ENCODE measurements at regions not wholly inside any gene's neighbourhood (a gene's known extent, or its start where the extent isn't known, plus 50 kb on each side); places are given as distances from the start of the nearest gene placed in this dataset.
A peak's percentile ranks its signal among the peaks of the same experiment; 100 is the strongest.
"Not testable (repeated sequence)": the region's sequence is repeated elsewhere in the genome, so short reads cannot be mapped to it uniquely, and the experiment has no call there.

DNA sequence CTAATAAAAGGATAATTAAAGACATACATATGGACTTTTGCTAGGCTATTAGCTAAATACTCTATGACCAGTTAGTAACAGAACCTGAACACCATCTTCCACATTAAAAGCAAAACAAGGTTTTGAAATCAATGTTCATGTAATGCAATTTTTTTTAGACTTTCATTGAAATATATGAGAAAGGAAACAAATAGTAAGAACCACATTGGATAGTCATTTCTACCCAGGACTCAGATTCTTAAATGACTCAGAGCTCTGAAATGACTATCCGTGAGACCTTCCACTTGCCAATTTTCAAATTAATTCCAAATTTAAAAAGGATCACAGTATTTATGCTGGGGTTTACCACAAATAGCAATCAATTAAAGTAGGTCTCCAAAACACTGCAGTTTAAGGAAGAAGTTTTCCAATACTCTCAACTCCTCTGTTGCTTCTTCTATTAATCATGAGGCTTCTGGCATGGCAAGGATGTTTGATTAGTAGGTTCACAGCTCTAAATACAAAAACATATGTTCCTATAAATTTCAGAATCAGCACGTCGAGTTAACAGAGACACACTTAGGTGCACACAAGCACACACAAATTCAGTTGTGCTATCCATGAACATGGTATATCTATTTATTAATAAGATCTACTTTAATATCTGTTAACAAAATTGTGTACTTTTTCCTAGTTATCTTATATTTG, 841.0 kb downstream of the RNF144A start:
- intact Hi-C loops (cut with DNase I) = no loop called here
- Histone ChIP-seq H3K27ac (no peak overlapping the region), H3K4me3 (no peak overlapping the region), H3K36me3 (no peaks in the 10 kb centered on the region), H3K4me1 (peaks cover 0 to 2% (median 0%) of the 10 kb centered on the region in 4 donors), H3K27me3 (no peaks in the 10 kb centered on the region), H3K9me3 (peaks cover 0 to 25% (median 14%) of the 10 kb centered on the region in 4 donors)
- 84 to 91% methylated on average over 3 of the region's 3 CpGs for WGBS, 2 donors
- no peak for TF ChIP-seq POLR2A (IDR thresholded peaks at IDR 0.05)
- TF ChIP-seq, protein P1, sequence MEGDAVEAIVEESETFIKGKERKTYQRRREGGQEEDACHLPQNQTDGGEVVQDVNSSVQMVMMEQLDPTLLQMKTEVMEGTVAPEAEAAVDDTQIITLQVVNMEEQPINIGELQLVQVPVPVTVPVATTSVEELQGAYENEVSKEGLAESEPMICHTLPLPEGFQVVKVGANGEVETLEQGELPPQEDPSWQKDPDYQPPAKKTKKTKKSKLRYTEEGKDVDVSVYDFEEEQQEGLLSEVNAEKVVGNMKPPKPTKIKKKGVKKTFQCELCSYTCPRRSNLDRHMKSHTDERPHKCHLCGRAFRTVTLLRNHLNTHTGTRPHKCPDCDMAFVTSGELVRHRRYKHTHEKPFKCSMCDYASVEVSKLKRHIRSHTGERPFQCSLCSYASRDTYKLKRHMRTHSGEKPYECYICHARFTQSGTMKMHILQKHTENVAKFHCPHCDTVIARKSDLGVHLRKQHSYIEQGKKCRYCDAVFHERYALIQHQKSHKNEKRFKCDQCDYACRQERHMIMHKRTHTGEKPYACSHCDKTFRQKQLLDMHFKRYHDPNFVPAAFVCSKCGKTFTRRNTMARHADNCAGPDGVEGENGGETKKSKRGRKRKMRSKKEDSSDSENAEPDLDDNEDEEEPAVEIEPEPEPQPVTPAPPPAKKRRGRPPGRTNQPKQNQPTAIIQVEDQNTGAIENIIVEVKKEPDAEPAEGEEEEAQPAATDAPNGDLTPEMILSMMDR (IDR thresholded peaks at IDR 0.05) = no peak
- TF ChIP-seq EP300 (IDR thresholded peaks at IDR 0.05) = no peak
- no peak for TF ChIP-seq POLR2AphosphoS5 (IDR thresholded peaks at IDR 0.05)
- no peak for DNase-seq

DNA sequence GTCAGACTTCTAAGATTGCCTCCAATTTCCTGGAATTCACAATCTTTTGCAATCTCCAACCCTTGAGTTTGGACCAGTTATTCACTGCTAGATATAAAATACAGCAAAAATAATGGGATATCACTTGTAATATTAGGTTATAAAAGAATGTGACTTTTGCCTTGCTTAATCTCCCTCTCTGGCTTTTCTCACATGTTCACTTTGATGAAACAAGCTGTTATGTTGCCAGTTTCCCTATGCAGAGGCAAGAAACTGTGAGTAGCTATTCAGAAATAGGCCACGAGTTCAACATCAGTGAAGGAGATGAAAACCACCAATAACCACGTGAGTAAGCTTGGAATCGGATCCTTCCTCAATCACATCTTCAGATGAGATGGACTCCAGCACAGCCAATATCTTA, 842.7 kb downstream of the RNF144A start:
- no peak for DNase-seq
- TF ChIP-seq, protein P1 (IDR thresholded peaks at IDR 0.05) = no peak
- peak; percentile 9 to 69 (median 46) for TF ChIP-seq POLR2AphosphoS5 (IDR thresholded peaks at IDR 0.05)
- TF ChIP-seq EP300 (IDR thresholded peaks at IDR 0.05) = peak in 1 of 4 donors; percentile 10
- no peak for TF ChIP-seq POLR2A (IDR thresholded peaks at IDR 0.05)
- 80 to 90% methylated on average over 3 of the region's 3 CpGs for WGBS, 2 donors

DNA sequence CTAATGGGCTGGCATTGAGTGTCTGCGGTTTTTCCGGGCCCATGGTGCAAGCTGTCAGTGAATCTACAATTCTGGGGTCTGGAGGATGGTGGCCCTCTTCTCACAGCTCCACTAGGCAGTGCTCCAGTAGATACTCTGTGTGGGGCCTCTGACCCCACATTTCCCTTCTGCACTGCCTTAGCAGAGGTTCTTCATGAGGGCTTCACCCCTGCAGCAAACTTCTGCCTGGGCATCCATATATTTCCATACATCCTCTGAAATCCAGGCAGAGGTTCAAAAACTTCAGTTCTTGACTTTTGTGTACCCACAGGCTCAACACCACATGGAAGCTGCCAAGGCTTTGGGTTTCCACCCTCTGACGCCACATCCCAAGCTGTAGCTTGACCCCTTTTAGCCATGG, 846.2 kb downstream of the RNF144A start:
- WGBS, 2 donors = 97% methylated on average over 3 of the region's 3 CpGs
- not testable (repeated sequence) for DNase-seq

More for the DNA sequence above, 842.7 kb downstream of the RNF144A start:
- H3K27ac ChIP-seq = peak overlapping the region in 3 of 4 donors; percentile 28 to 56 (median 46)
- peaks cover 3 to 17% (median 11%) of the 10 kb centered on the region in 4 donors for H3K9me3 ChIP-seq
- peaks cover 0 to 4% (median 1%) of the 10 kb centered on the region in 4 donors for H3K4me1 ChIP-seq
- H3K36me3 ChIP-seq = no peaks in the 10 kb centered on the region
- H3K4me3 ChIP-seq = no peak overlapping the region
- no peaks in the 10 kb centered on the region for H3K27me3 ChIP-seq
- intact Hi-C loops (cut with DNase I) = no loop called here

DNA sequence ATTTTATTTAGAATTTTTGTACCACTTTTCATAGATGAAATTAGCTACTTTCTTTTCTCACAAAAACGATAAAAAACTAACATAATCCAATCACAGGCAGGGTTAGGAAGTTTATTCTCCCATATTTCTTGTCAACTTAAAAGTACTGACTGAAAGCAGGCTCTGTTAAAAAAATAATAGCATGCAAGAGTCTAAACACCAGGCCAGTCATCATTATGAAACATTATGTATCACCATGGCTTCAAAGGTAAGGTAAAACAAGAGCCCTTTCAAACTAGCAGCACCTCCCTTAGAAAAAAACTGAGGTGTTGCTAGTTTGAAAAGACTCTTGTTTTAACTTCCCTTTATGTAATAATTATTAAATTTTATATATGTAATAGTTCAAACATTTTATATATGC, 848.0 kb downstream of the RNF144A start:
- WGBS, 2 donors = 85% methylated on average over 1 of the region's 1 CpG
- intact Hi-C loops (cut with DNase I) = loop anchor here (5.0 kb wide), 2 partner anchors 237 to 397 kb away; no protein-coding TSS in a partner anchor
- Histone ChIP-seq H3K4me3 (no peak overlapping the region), H3K4me1 (peaks cover 0 to 39% (median 22%) of the 10 kb centered on the region in 4 donors), H3K27me3 (no peaks in the 10 kb centered on the region), H3K36me3 (no peaks in the 10 kb centered on the region), H3K9me3 (peaks cover 0 to 14% (median 2%) of the 10 kb centered on the region in 4 donors), H3K27ac (peak overlapping the region in 3 of 4 donors; percentile 80 to 89 (median 84))
- no peak for DNase-seq
- TF ChIP-seq POLR2AphosphoS5 (IDR thresholded peaks at IDR 0.05) (peak; percentile 77 to 96 (median 92)), POLR2A (IDR thresholded peaks at IDR 0.05) (no peak), EP300 (IDR thresholded peaks at IDR 0.05) (peak; percentile 63 to 90 (median 76))
- TF ChIP-seq, protein P1 (IDR thresholded peaks at IDR 0.05) = no peak

More for the DNA sequence above, 846.2 kb downstream of the RNF144A start:
- H3K27me3 ChIP-seq; H3K4me3 ChIP-seq; intact Hi-C loops (cut with DNase I); H3K36me3 ChIP-seq: not testable (repeated sequence)
- peaks cover 3 to 14% (median 3%) of the 10 kb centered on the region in 4 donors for H3K9me3 ChIP-seq
- H3K4me1 ChIP-seq = peaks cover 0 to 37% (median 21%) of the 10 kb centered on the region in 4 donors
- peak overlapping the region in 2 of 4 donors; percentile 58 to 89 for H3K27ac ChIP-seq

DNA sequence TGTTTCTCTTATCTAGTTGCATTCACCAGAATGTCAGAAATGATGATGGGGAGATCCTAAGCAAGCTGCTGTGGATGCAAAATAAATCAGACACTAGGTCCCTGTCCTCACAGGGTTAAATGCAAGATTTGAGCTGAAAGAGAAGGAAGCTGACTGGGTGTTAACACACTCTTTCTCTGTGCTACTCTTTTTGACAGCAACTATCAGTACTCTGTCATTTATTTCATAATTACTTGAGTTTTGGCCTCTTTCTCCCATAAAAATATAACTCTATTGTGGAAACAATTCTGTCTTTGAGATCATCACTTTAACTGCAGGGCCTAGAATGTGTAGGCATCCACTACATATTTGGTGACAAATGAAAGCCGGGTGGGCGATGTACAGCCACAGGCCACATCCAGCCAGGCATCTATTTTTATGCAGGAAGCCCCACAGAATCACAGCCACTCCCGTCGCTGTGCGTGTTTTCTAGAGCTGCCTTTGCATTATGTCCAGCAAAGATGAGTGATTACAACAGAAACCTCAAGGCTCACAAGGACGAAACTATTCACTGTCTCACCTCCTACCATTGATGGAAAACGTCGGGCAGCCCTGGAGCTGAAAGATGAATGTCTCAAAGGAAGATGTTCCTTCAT, 849.0 kb downstream of the RNF144A start:
- 87% methylated on average over 8 of the region's 8 CpGs for WGBS, 2 donors

More for the DNA sequence above, 849.0 kb downstream of the RNF144A start:
- Histone ChIP-seq H3K27ac (peak overlapping the region in 3 of 4 donors; percentile 80 to 89 (median 84)), H3K36me3 (no peaks in the 10 kb centered on the region), H3K9me3 (peaks cover 0 to 14% (median 2%) of the 10 kb centered on the region in 4 donors), H3K4me3 (no peak overlapping the region), H3K27me3 (no peaks in the 10 kb centered on the region), H3K4me1 (peaks cover 0 to 39% (median 22%) of the 10 kb centered on the region in 4 donors)
- no peak for TF ChIP-seq POLR2AphosphoS5 (IDR thresholded peaks at IDR 0.05)
- TF ChIP-seq, protein P1 (IDR thresholded peaks at IDR 0.05) = no peak
- TF ChIP-seq EP300 (IDR thresholded peaks at IDR 0.05) = no peak
- TF ChIP-seq POLR2A (IDR thresholded peaks at IDR 0.05) = no peak
- no peak for DNase-seq
- intact Hi-C loops (cut with DNase I) = loop anchor here (2.0 to 5.0 kb wide), 3 partner anchors 236 to 396 kb away; no protein-coding TSS in a partner anchor
